ENCODE measurements at regions not wholly inside any gene's neighbourhood (a gene's known extent, or its start where the extent isn't known, plus 50 kb on each side); places are given as distances from the start of the nearest gene placed in this dataset.

GRCh38 chr3:8368598-8368997 lies 133.0 kb upstream of the LMCD1 start:
- no peak overlapping the region for H3K4me3 ChIP-seq (ENCODE audit: low read length in 3 of 3)
- DNase-seq (no peak), FAIRE-seq (no peak)
- no peak overlapping the region for H3K9ac ChIP-seq (ENCODE audit: low read length in 3 of 3)
- no peaks in the 10 kb centered on the region for H3K9me3 ChIP-seq (ENCODE audit: control insufficient read depth in 2 of 3, insufficient read depth in 1 of 3, low read length in 3 of 3)
- H3K27ac ChIP-seq (ENCODE audit: low read depth in 2 of 2, low read length in 2 of 2): no peak overlapping the region
- no peaks in the 10 kb centered on the region for H3K36me3 ChIP-seq (ENCODE audit: control insufficient read depth in 2 of 3, insufficient read depth in 3 of 3, low read length in 3 of 3)
- intact Hi-C loops (cut with DNase I): no loop called here
- H3K4me1 ChIP-seq (ENCODE audit: control insufficient read depth in 2 of 3, insufficient read depth in 2 of 3, low read depth in 1 of 3, low read length in 3 of 3): no peaks in the 10 kb centered on the region
- no peaks in the 10 kb centered on the region for H3K27me3 ChIP-seq (ENCODE audit: control insufficient read depth, insufficient read depth, low read length)
- no peak for TF ChIP-seq CTCF (IDR thresholded peaks at IDR 0.05; ENCODE audit: borderline replicate concordance, extremely low read depth, insufficient read depth)

GRCh38 chr3:8369638-8370037 lies 132.0 kb upstream of the LMCD1 start:
- no peak overlapping the region for H3K9ac ChIP-seq (ENCODE audit: low read length in 3 of 3)
- intact Hi-C loops (cut with DNase I): no loop called here
- no peaks in the 10 kb centered on the region for H3K9me3 ChIP-seq (ENCODE audit: control insufficient read depth in 2 of 3, insufficient read depth in 1 of 3, low read length in 3 of 3)
- H3K27ac ChIP-seq (ENCODE audit: low read depth in 2 of 2, low read length in 2 of 2): no peak overlapping the region
- H3K4me3 ChIP-seq (ENCODE audit: low read length in 3 of 3): no peak overlapping the region
- FAIRE-seq (no peak), DNase-seq (no peak)
- no peak for TF ChIP-seq CTCF (IDR thresholded peaks at IDR 0.05; ENCODE audit: borderline replicate concordance, extremely low read depth, insufficient read depth)
- no peaks in the 10 kb centered on the region for H3K36me3 ChIP-seq (ENCODE audit: control insufficient read depth in 2 of 3, insufficient read depth in 3 of 3, low read length in 3 of 3)
- no peaks in the 10 kb centered on the region for H3K27me3 ChIP-seq (ENCODE audit: control insufficient read depth, insufficient read depth, low read length)
- no peaks in the 10 kb centered on the region for H3K4me1 ChIP-seq (ENCODE audit: control insufficient read depth in 2 of 3, insufficient read depth in 2 of 3, low read depth in 1 of 3, low read length in 3 of 3)

GRCh38 chr3:8371085-8371551 lies 130.5 kb upstream of the LMCD1 start:
- H3K27me3 ChIP-seq (ENCODE audit: control insufficient read depth, insufficient read depth, low read length): no peaks in the 10 kb centered on the region
- no peak overlapping the region for H3K9ac ChIP-seq (ENCODE audit: low read length in 3 of 3)
- H3K27ac ChIP-seq (ENCODE audit: low read depth in 2 of 2, low read length in 2 of 2): no peak overlapping the region
- intact Hi-C loops (cut with DNase I): no loop called here
- no peak overlapping the region for H3K4me3 ChIP-seq (ENCODE audit: low read length in 3 of 3)
- H3K36me3 ChIP-seq (ENCODE audit: control insufficient read depth in 2 of 3, insufficient read depth in 3 of 3, low read length in 3 of 3): no peaks in the 10 kb centered on the region
- FAIRE-seq (no peak), DNase-seq (peak in 1 of 5 donors; percentile 66)
- TF ChIP-seq CTCF (IDR thresholded peaks at IDR 0.05; ENCODE audit: borderline replicate concordance, extremely low read depth, insufficient read depth): no peak
- H3K4me1 ChIP-seq (ENCODE audit: control insufficient read depth in 2 of 3, insufficient read depth in 2 of 3, low read depth in 1 of 3, low read length in 3 of 3): no peaks in the 10 kb centered on the region
- H3K9me3 ChIP-seq (ENCODE audit: control insufficient read depth in 2 of 3, insufficient read depth in 1 of 3, low read length in 3 of 3): no peaks in the 10 kb centered on the region

- no peak overlapping the region for H3K27ac ChIP-seq (ENCODE audit: low read depth in 2 of 2, low read length in 2 of 2)
- no peaks in the 10 kb centered on the region for H3K27me3 ChIP-seq (ENCODE audit: control insufficient read depth, insufficient read depth, low read length)
- no peaks in the 10 kb centered on the region for H3K36me3 ChIP-seq (ENCODE audit: control insufficient read depth in 2 of 3, insufficient read depth in 3 of 3, low read length in 3 of 3)
- FAIRE-seq (no peak), DNase-seq (peak in 1 of 5 donors; percentile 55)
- H3K9me3 ChIP-seq (ENCODE audit: control insufficient read depth in 2 of 3, insufficient read depth in 1 of 3, low read length in 3 of 3): no peaks in the 10 kb centered on the region
- H3K9ac ChIP-seq (ENCODE audit: low read length in 3 of 3): no peak overlapping the region
- H3K4me1 ChIP-seq (ENCODE audit: control insufficient read depth in 2 of 3, insufficient read depth in 2 of 3, low read depth in 1 of 3, low read length in 3 of 3): no peaks in the 10 kb centered on the region
- TF ChIP-seq CTCF (IDR thresholded peaks at IDR 0.05; ENCODE audit: borderline replicate concordance, extremely low read depth, insufficient read depth): no peak
- no peak overlapping the region for H3K4me3 ChIP-seq (ENCODE audit: low read length in 3 of 3)
- intact Hi-C loops (cut with DNase I): no loop called here
Observed at GRCh38 chr3:8371960-8372463, 129.6 kb upstream of the LMCD1 start.

All from kidney (tissue), 13 donors.